Aorta (tissue), 5 donors: ENCODE measurements at regions not wholly inside any gene's neighbourhood (a gene's known extent, or its start where the extent isn't known, plus 50 kb on each side); places are given as distances from the start of the nearest gene placed in this dataset.
A peak's percentile ranks its signal among the peaks of the same experiment; 100 is the strongest.
"Not testable (repeated sequence)": the region's sequence is repeated elsewhere in the genome, so short reads cannot be mapped to it uniquely, and the experiment has no call there.

Experiments
- ATAC-seq: fragments of 200-7000 bp; cut with Tn5 transposase; one replicate; pipeline ENCODE4 v1.9.1; 2022; ENCODE audit warnings: moderate library complexity; ENCODE audit not compliant: low FRiP score
- DNase-seq, 2 donors: peaks; one replicate each; pipeline ENCODE4 v3.0.0-alpha.2; 2020
- H3K27ac ChIP-seq, 2 donors: one replicate each; pipeline ENCODE4 v1.5.1; 2013; ENCODE audit warnings: low read length in 2 of 2, mild to moderate bottlenecking in 2 of 2, moderate library complexity in 2 of 2, control low read depth in 1 of 2, inconsistent platforms in 1 of 2, low read depth in 1 of 2
- H3K27me3 ChIP-seq, 2 donors: one replicate each; pipeline ENCODE4 v1.6.1; 2013; ENCODE audit warnings: control low read depth in 1 of 2, low read length in 1 of 2, mild to moderate bottlenecking in 1 of 2, moderate library complexity in 1 of 2; ENCODE audit not compliant: insufficient read depth in 2 of 2, control insufficient read depth in 1 of 2
- H3K36me3 ChIP-seq, 2 donors: one replicate each; pipeline ENCODE4 v1.6.1; 2013; ENCODE audit warnings: control low read depth in 1 of 2, low read length in 1 of 2, mild to moderate bottlenecking in 1 of 2; ENCODE audit not compliant: insufficient read depth in 2 of 2, control insufficient read depth in 1 of 2
- H3K4me1 ChIP-seq, 2 donors: one replicate each; pipeline ENCODE4 v1.6.1; 2013; ENCODE audit warnings: low read length in 2 of 2, control low read depth in 1 of 2, mild to moderate bottlenecking in 1 of 2, moderate library complexity in 1 of 2; ENCODE audit not compliant: insufficient read depth in 2 of 2, control insufficient read depth in 1 of 2
- H3K4me3 ChIP-seq, 2 donors: one replicate each; pipeline ENCODE4 v1.5.1; 2013; ENCODE audit warnings: low read length in 2 of 2, control low read depth in 1 of 2, mild to moderate bottlenecking in 1 of 2
- H3K9me3 ChIP-seq: one replicate; pipeline ENCODE4 v1.6.1; 2013; ENCODE audit warnings: mild to moderate bottlenecking, low read length; ENCODE audit not compliant: control insufficient read depth
- WGBS, 2 donors: extraction: QIAGEN DNeasy Blood & Tissue Kit; methylation state at CpG; one replicate each; pipeline ENCODE4 v1.1.7; 2013; 5-methylcytosine and 5-hydroxymethylcytosine counted together
- intact Hi-C, 2 donors: fragments of 100-400 bp; cut with DNase I; formaldehyde crosslinking; loops; one replicate each; pipeline versions ENCODE4 v1.14.2 to v1.15.0; 2022
- donor health status: healthy with polysubstance abuse.
- donor health status: Bipolar disorder and iron deficiency.
- donor health status: DM: no; HTN: no; CAD: no.
- donor health status: DM: no; HTN: no; CAD: no.
- donor health status: DM: yes; HTN: yes; CAD: no.

- Histone ChIP-seq H3K27me3 (no peaks in the 10 kb centered on the region), H3K36me3 (no peaks in the 10 kb centered on the region), H3K27ac (no peak overlapping the region), H3K9me3 (no peaks in the 10 kb centered on the region), H3K4me3 (no peak overlapping the region), H3K4me1 (no peaks in the 10 kb centered on the region)
- no peak for ATAC-seq
- no peak for DNase-seq
- intact Hi-C loops = no loop called here
Measured at GRCh38 chr1:193387406-193387805, 201.0 kb upstream of the B3GALT2 start.

- H3K9me3 ChIP-seq, H3K27ac ChIP-seq, H3K4me3 ChIP-seq, H3K4me1 ChIP-seq, H3K36me3 ChIP-seq, intact Hi-C loops, H3K27me3 ChIP-seq, DNase-seq, ATAC-seq: not testable (repeated sequence)
- 85 to 86% methylated on average over 2 of the region's 2 CpGs for WGBS, 2 donors
Measured at GRCh38 chr1:193378451-193378850, 192.0 kb upstream of the B3GALT2 start.

- Histone ChIP-seq H3K4me3 (no peak overlapping the region), H3K27me3 (no peaks in the 10 kb centered on the region), H3K4me1 (no peaks in the 10 kb centered on the region), H3K9me3 (no peaks in the 10 kb centered on the region), H3K27ac (no peak overlapping the region), H3K36me3 (no peaks in the 10 kb centered on the region)
- 94 to 97% methylated on average over 2 of the region's 2 CpGs for WGBS, 2 donors
- intact Hi-C loops = no loop called here
- no peak for DNase-seq
- ATAC-seq = no peak
Measured at GRCh38 chr1:193377472-193377871, 191.1 kb upstream of the B3GALT2 start.

GRCh38 chr1:193372553-193372952 is 186.1 kb upstream of the B3GALT2 start:
- Histone ChIP-seq H3K27ac (no peak overlapping the region), H3K36me3 (no peaks in the 10 kb centered on the region), H3K4me3 (no peak overlapping the region), H3K4me1 (no peaks in the 10 kb centered on the region), H3K27me3 (no peaks in the 10 kb centered on the region), H3K9me3 (no peaks in the 10 kb centered on the region)
- ATAC-seq (no peak), DNase-seq (no peak)
- intact Hi-C loops = no loop called here
- WGBS, 2 donors = 93 to 94% methylated on average over 2 of the region's 2 CpGs

- DNase-seq (no peak), ATAC-seq (no peak)
- no peaks in the 10 kb centered on the region for H3K4me1 ChIP-seq
- H3K36me3 ChIP-seq = no peaks in the 10 kb centered on the region
- peak overlapping the region in 1 of 2 donors; percentile 44 for H3K27ac ChIP-seq
- intact Hi-C loops = no loop called here
- WGBS, 2 donors = 17% methylated on average over 5 of the region's 5 CpGs
- no peaks in the 10 kb centered on the region for H3K27me3 ChIP-seq
- no peak overlapping the region for H3K4me3 ChIP-seq
- no peaks in the 10 kb centered on the region for H3K9me3 ChIP-seq
Measured at GRCh38 chr1:193368302-193368701, 181.9 kb upstream of the B3GALT2 start.

- Histone ChIP-seq H3K4me1 (no peaks in the 10 kb centered on the region), H3K27me3 (no peaks in the 10 kb centered on the region), H3K27ac (no peak overlapping the region), H3K9me3 (no peaks in the 10 kb centered on the region), H3K36me3 (no peaks in the 10 kb centered on the region), H3K4me3 (no peak overlapping the region)
- 5 to 13% methylated on average over 1 of the region's 1 CpG for WGBS, 2 donors
- DNase-seq (no peak), ATAC-seq (no peak)
- intact Hi-C loops = no loop called here
Measured at GRCh38 chr1:193367863-193368262, 181.4 kb upstream of the B3GALT2 start.

GRCh38 chr1:193366764-193367507 is 180.5 kb upstream of the B3GALT2 start:
- Histone ChIP-seq H3K36me3 (no peaks in the 10 kb centered on the region), H3K9me3 (no peaks in the 10 kb centered on the region), H3K4me3 (no peak overlapping the region), H3K27me3 (no peaks in the 10 kb centered on the region), H3K4me1 (no peaks in the 10 kb centered on the region), H3K27ac (no peak overlapping the region)
- 80 to 100% methylated on average over 1 of the region's 1 CpG for WGBS, 2 donors
- no peak for ATAC-seq
- intact Hi-C loops = no loop called here
- no peak for DNase-seq

- 85 to 86% methylated on average over 2 of the region's 2 CpGs for WGBS, 2 donors
- no peaks in the 10 kb centered on the region for H3K9me3 ChIP-seq
- no peaks in the 10 kb centered on the region for H3K27me3 ChIP-seq
- ATAC-seq (no peak), DNase-seq (no peak)
- intact Hi-C loops = no loop called here
- no peak overlapping the region for H3K4me3 ChIP-seq
- H3K36me3 ChIP-seq = no peaks in the 10 kb centered on the region
- no peaks in the 10 kb centered on the region for H3K4me1 ChIP-seq
- H3K27ac ChIP-seq = no peak overlapping the region
Measured at GRCh38 chr1:193365966-193366365, 179.6 kb upstream of the B3GALT2 start.

- WGBS, 2 donors = 96 to 97% methylated on average over 5 of the region's 5 CpGs
- DNase-seq = no peak
Measured at GRCh38 chr1:193359631-193360030, 173.2 kb upstream of the B3GALT2 start.

More at GRCh38 chr1:193359631-193360030, 173.2 kb upstream of the B3GALT2 start:
- H3K9me3 ChIP-seq = no peaks in the 10 kb centered on the region
- H3K27ac ChIP-seq = no peak overlapping the region
- H3K4me1 ChIP-seq = no peaks in the 10 kb centered on the region
- no peak overlapping the region for H3K4me3 ChIP-seq
- H3K36me3 ChIP-seq = no peaks in the 10 kb centered on the region
- intact Hi-C loops = no loop called here
- H3K27me3 ChIP-seq = no peaks in the 10 kb centered on the region
- ATAC-seq = no peak
